Keratinocyte (primary cell): ENCODE measurements at regions not wholly inside any gene's neighbourhood (a gene's known extent, or its start where the extent isn't known, plus 50 kb on each side); places are given as distances from the start of the nearest gene placed in this dataset.
"Not testable (repeated sequence)": the region's sequence is repeated elsewhere in the genome, so short reads cannot be mapped to it uniquely, and the experiment has no call there.

Experiments
- DNase-seq: peaks from one replicate; pipeline ENCODE4 v3.0.0-alpha.2; 2011; ENCODE audit warnings: low read depth, missing footprints, low spot score
- FAIRE-seq: peaks from 2 replicates; lab custom pipeline; 2011; peaks lifted over from hg19 to GRCh38; lab: Jason Lieb, UNC
- H2AFZ ChIP-seq: 2 replicates; pipeline ENCODE4 v1.6.0; 2012; ENCODE audit warnings: low read length, control low read depth, inconsistent platforms; ENCODE audit not compliant: control insufficient read depth
- H3K27ac ChIP-seq: 2 replicates; pipeline ENCODE4 v1.5.1; 2011; ENCODE audit warnings: low read length; ENCODE audit not compliant: control insufficient read depth, insufficient read depth
- H3K27me3 ChIP-seq: 3 replicates; pipeline ENCODE4 v1.6.0; 2011; ENCODE audit warnings: low read length; ENCODE audit not compliant: control insufficient read depth, insufficient read depth; ENCODE audit errors: extremely low read depth
- H3K36me3 ChIP-seq, 2 experiments: 2 replicates in 1 of 2; 3 replicates in 1 of 2; pipeline ENCODE4 v1.5.1; 2011; ENCODE audit warnings: low read length in 2 of 2, mild to moderate bottlenecking in 1 of 2; ENCODE audit not compliant: control insufficient read depth in 2 of 2, insufficient read depth in 2 of 2; ENCODE audit errors: extremely low read depth in 1 of 2
- H3K4me1 ChIP-seq: 3 replicates; pipeline ENCODE4 v1.5.1; 2011; ENCODE audit warnings: low read length; ENCODE audit not compliant: control insufficient read depth, insufficient read depth; ENCODE audit errors: extremely low read depth
- H3K4me2 ChIP-seq: 3 replicates; pipeline ENCODE4 v1.6.0; 2011; ENCODE audit warnings: low read depth, low read length; ENCODE audit not compliant: control insufficient read depth, insufficient read depth; ENCODE audit errors: extremely low read depth
- H3K4me3 ChIP-seq, 3 experiments: fragments of 200-600 bp in 1 of 3; sonication (generic) in 1 of 3; 2 replicates in 2 of 3; 3 replicates in 1 of 3; pipeline ENCODE4 v1.5.1; 2011 to 2016; ENCODE audit warnings: low read length in 3 of 3, mild to moderate bottlenecking in 3 of 3, control low read depth in 2 of 3, inconsistent platforms in 1 of 3, low read depth in 1 of 3, mixed read lengths in 1 of 3, mixed run types in 1 of 3, moderate library complexity in 1 of 3; ENCODE audit not compliant: control insufficient read depth in 2 of 3, insufficient read depth in 2 of 3; ENCODE audit errors: extremely low read depth in 1 of 3
- H3K79me2 ChIP-seq: 2 replicates; pipeline ENCODE4 v1.6.0; 2012; ENCODE audit warnings: low read length; ENCODE audit not compliant: control insufficient read depth, insufficient read depth
- H3K9ac ChIP-seq: 3 replicates; pipeline ENCODE4 v1.6.0; 2011; ENCODE audit warnings: low read length; ENCODE audit not compliant: control insufficient read depth, insufficient read depth; ENCODE audit errors: extremely low read depth
- H3K9me1 ChIP-seq: 3 replicates; pipeline ENCODE4 v1.6.0; 2011; ENCODE audit warnings: low read length; ENCODE audit not compliant: control insufficient read depth, insufficient read depth; ENCODE audit errors: extremely low read depth
- H3K9me3 ChIP-seq: 2 replicates; pipeline ENCODE4 v1.5.1; 2012; ENCODE audit warnings: low read depth, low read length; ENCODE audit not compliant: control insufficient read depth
- H4K20me1 ChIP-seq: 3 replicates; pipeline ENCODE4 v1.6.0; 2011; ENCODE audit warnings: low read length; ENCODE audit not compliant: control insufficient read depth, insufficient read depth; ENCODE audit errors: extremely low read depth
- CTCF ChIP-seq, 3 experiments: IDR thresholded peaks in 1 of 3; conservative IDR thresholded peaks in 1 of 3; optimal IDR thresholded peaks in 1 of 3; 2 replicates in 2 of 3; 3 replicates in 1 of 3; pipeline versions ENCODE3 to v1.5.1; 2011; ENCODE audit warnings: low read length in 3 of 3, mild to moderate bottlenecking in 3 of 3, moderate library complexity in 2 of 3, control low read depth in 1 of 3, inconsistent platforms in 1 of 3; ENCODE audit not compliant: insufficient read depth in 2 of 3; ENCODE audit errors: extremely low read depth in 1 of 3
- EZH2 ChIP-seq: IDR thresholded peaks from one replicate; pipeline ENCODE4 v1.6.1; 2012; ENCODE audit warnings: inconsistent platforms, mild to moderate bottlenecking, low read length, moderate library complexity
- dilution Hi-C: fragments of 300-500 bp; cut with MboI; formaldehyde crosslinking; loops from one replicate; pipeline ENCODE4 v1.7.0; 2020; ENCODE audit warnings: low sequenced_read_pairs; ENCODE audit not compliant: extremely low pct_ligation_motif_present

- Histone ChIP-seq H3K4me2 (peak overlapping the region; percentile 97), H3K9me1 (no peaks in the 10 kb centered on the region), H3K27me3 (no peaks in the 10 kb centered on the region), H2AFZ (peak overlapping the region; percentile 52), H3K79me2 (no peaks in the 10 kb centered on the region), H4K20me1 (no peaks in the 10 kb centered on the region), H3K9ac (peak overlapping the region; percentile 82), H3K36me3 (no peaks in the 10 kb centered on the region), H3K27ac (peak overlapping the region; percentile 91), H3K4me1 (peaks cover 23% of the 10 kb centered on the region), H3K9me3 (no peaks in the 10 kb centered on the region), H3K4me3 (peak overlapping the region; percentile 48 to 82 (median 77))
- FAIRE-seq (no peak), DNase-seq (no peak)
- dilution Hi-C loops: no loop called here
- no peak for TF ChIP-seq EZH2
- TF ChIP-seq CTCF (optimal IDR thresholded peaks at IDR 0.05 in 1 of 3, IDR thresholded peaks at IDR 0.05 in 1 of 3, conservative IDR thresholded peaks at IDR 0.05 in 1 of 3; ENCODE audit: extremely low read depth in 1 of 3, insufficient read depth in 2 of 3, low read length in 3 of 3): no peak
Observed at GRCh38 chr6:26187981-26188635, 100.9 kb downstream of the HFE start.

GRCh38 chr6:26191512-26191911, 104.3 kb downstream of the HFE start:
- dilution Hi-C loops, H3K9me1 ChIP-seq, H3K4me2 ChIP-seq, H2AFZ ChIP-seq, H3K9ac ChIP-seq, DNase-seq, FAIRE-seq, H3K36me3 ChIP-seq, H3K79me2 ChIP-seq, H4K20me1 ChIP-seq, H3K4me3 ChIP-seq, H3K9me3 ChIP-seq, H3K27ac ChIP-seq, H3K27me3 ChIP-seq: not testable (repeated sequence)
- H3K4me1 ChIP-seq: peaks cover 20% of the 10 kb centered on the region
